Hepatocyte (in vitro differentiated cells): ENCODE measurements at regions not wholly inside any gene's neighbourhood (a gene's known extent, or its start where the extent isn't known, plus 50 kb on each side); places are given as distances from the start of the nearest gene placed in this dataset.

Experiments
- DNase-seq: peaks from one replicate; pipeline ENCODE4 v3.0.0-alpha.2; 2016; ENCODE audit warnings: low spot score
- H2AFZ ChIP-seq: fragments of 200-600 bp; sonication (generic); 2 replicates; pipeline ENCODE4 v1.6.0; 2016; ENCODE audit warnings: antibody characterized with exemption, mild to moderate bottlenecking
- H3K27ac ChIP-seq: fragments of 200-600 bp; sonication (generic); 2 replicates; pipeline ENCODE4 v1.5.1; 2016; ENCODE audit warnings: mild to moderate bottlenecking
- H3K27me3 ChIP-seq: fragments of 200-600 bp; sonication (generic); 2 replicates; pipeline ENCODE4 v1.6.1; 2016
- H3K36me3 ChIP-seq: fragments of 200-600 bp; sonication (generic); replicated peaks from 2 replicates; pipeline ENCODE4 v1.5.1; 2016; ENCODE audit warnings: low read depth; ENCODE audit not compliant: insufficient read depth
- H3K4me1 ChIP-seq: fragments of 200-600 bp; sonication (generic); 2 replicates; pipeline ENCODE4 v1.5.1; 2016; ENCODE audit warnings: mild to moderate bottlenecking, moderate library complexity; ENCODE audit not compliant: insufficient read depth
- H3K4me2 ChIP-seq: fragments of 200-600 bp; sonication (generic); 2 replicates; pipeline ENCODE4 v1.6.0; 2016
- H3K4me3 ChIP-seq: fragments of 200-600 bp; sonication (generic); 2 replicates; pipeline ENCODE4 v1.5.1; 2016; ENCODE audit warnings: mild to moderate bottlenecking
- H3K79me2 ChIP-seq: fragments of 200-600 bp; sonication (generic); 2 replicates; pipeline ENCODE4 v1.6.0; 2017; ENCODE audit warnings: mild to moderate bottlenecking
- H3K9me2 ChIP-seq: fragments of 200-600 bp; sonication (generic); replicated peaks from 2 replicates; pipeline ENCODE4 v1.6.0; 2017; ENCODE audit warnings: mild to moderate bottlenecking; ENCODE audit not compliant: insufficient read depth
- H3K9me3 ChIP-seq: fragments of 200-600 bp; sonication (generic); 2 replicates; pipeline ENCODE4 v1.5.1; 2016; ENCODE audit warnings: low read depth, mild to moderate bottlenecking
- H4K20me1 ChIP-seq: fragments of 200-600 bp; sonication (generic); 2 replicates; pipeline ENCODE4 v1.6.0; 2016; ENCODE audit warnings: mild to moderate bottlenecking; ENCODE audit not compliant: insufficient read depth, poor library complexity, severe bottlenecking
- EZH2 ChIP-seq: fragments of 200-600 bp; sonication (generic); IDR thresholded peaks from 2 replicates; pipeline ENCODE4 v1.6.1; 2016; ENCODE audit warnings: antibody characterized with exemption, mild to moderate bottlenecking, borderline replicate concordance
- EZH2phosphoT487 ChIP-seq: fragments of 200-600 bp; sonication (generic); IDR thresholded peaks from one replicate; pipeline ENCODE4 v1.6.1; 2018; ENCODE audit warnings: antibody characterized with exemption, mild to moderate bottlenecking, low read depth, moderate library complexity; ENCODE audit not compliant: unreplicated experiment, severe bottlenecking
- WGBS: methylation state at CpG from one replicate; pipeline ENCODE4 v1.1.6; 2016; ENCODE audit warnings: low lambda C conversion rate; ENCODE audit errors: missing lambda C conversion rate; 5-methylcytosine and 5-hydroxymethylcytosine counted together
- TF ChIP-seq, protein P1 (sequence below): fragments of 200-600 bp; sonication (generic); IDR thresholded peaks from 2 replicates; pipeline ENCODE4 v1.5.1; 2016; ENCODE audit warnings: antibody characterized with exemption, mild to moderate bottlenecking; ENCODE audit not compliant: poor library complexity

DNA sequence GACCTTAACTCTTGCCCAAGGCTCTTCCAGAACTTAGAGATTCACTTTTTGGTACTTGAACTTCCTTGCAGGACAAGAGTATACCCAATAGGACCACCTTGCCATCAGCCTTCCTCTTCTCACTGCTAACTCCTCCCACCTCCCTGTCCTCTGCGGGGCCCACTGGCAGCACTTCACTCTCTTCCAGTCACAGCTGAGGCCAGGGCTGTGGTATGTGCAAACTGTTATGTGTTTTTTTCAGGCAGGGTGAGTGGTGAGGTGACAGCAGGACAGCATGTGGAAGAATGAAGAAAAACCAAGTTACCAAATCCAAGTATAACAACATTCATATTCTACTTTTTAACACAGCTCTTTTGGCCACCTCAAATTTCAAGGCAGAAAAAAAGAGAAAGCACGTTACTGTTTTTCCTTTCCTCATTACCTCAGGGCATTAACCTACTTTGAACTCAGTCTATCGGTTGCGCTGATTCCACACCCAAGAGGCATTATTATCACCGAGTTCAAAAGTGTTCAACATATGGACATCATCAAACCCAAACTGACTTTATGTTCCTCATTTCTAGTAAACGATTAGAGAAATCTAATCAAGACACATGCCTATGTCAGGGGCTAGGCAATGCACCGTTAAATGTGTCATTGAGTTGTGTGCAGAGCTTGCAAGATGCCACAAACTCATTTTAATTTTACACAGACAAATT, 605.2 kb upstream of the SYT4 start:
- no peaks in the 10 kb centered on the region for H3K9me2 ChIP-seq
- no peaks in the 10 kb centered on the region for H3K27me3 ChIP-seq
- 57% methylated on average over 7 of the region's 7 CpGs for WGBS
- H4K20me1 ChIP-seq: no peaks in the 10 kb centered on the region
- no peak overlapping the region for H2AFZ ChIP-seq
- H3K79me2 ChIP-seq: no peaks in the 10 kb centered on the region
- no peaks in the 10 kb centered on the region for H3K9me3 ChIP-seq
- H3K27ac ChIP-seq: no peak overlapping the region
- H3K4me2 ChIP-seq: no peak overlapping the region
- H3K4me1 ChIP-seq: peaks cover 3% of the 10 kb centered on the region
- no peak for DNase-seq
- H3K4me3 ChIP-seq: no peak overlapping the region
- TF ChIP-seq, protein P1, sequence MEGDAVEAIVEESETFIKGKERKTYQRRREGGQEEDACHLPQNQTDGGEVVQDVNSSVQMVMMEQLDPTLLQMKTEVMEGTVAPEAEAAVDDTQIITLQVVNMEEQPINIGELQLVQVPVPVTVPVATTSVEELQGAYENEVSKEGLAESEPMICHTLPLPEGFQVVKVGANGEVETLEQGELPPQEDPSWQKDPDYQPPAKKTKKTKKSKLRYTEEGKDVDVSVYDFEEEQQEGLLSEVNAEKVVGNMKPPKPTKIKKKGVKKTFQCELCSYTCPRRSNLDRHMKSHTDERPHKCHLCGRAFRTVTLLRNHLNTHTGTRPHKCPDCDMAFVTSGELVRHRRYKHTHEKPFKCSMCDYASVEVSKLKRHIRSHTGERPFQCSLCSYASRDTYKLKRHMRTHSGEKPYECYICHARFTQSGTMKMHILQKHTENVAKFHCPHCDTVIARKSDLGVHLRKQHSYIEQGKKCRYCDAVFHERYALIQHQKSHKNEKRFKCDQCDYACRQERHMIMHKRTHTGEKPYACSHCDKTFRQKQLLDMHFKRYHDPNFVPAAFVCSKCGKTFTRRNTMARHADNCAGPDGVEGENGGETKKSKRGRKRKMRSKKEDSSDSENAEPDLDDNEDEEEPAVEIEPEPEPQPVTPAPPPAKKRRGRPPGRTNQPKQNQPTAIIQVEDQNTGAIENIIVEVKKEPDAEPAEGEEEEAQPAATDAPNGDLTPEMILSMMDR: no peak
- TF ChIP-seq EZH2phosphoT487 (no peak), EZH2 (no peak)
- H3K36me3 ChIP-seq: no peaks in the 10 kb centered on the region

DNA sequence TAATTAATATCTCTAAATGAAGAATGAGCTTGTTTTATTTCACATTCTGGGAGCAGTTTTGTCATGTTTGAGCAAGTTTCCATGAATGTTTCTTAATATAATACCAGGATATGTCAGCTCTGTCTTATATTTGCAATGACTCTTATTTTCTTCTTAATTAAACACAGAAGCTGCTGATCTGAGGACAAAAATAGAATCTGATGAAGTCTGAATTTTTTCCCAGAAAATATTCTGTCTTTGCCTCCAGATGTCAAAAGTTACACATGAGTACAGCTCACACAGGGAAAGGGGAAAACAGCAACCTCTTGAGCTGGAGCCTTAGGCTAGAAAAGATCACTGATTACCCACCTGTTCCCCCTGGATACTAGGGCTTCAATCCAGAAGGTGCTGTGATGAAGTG, 606.6 kb upstream of the SYT4 start:
- H3K9me2 ChIP-seq: no peaks in the 10 kb centered on the region
- no peak overlapping the region for H2AFZ ChIP-seq

DNA sequence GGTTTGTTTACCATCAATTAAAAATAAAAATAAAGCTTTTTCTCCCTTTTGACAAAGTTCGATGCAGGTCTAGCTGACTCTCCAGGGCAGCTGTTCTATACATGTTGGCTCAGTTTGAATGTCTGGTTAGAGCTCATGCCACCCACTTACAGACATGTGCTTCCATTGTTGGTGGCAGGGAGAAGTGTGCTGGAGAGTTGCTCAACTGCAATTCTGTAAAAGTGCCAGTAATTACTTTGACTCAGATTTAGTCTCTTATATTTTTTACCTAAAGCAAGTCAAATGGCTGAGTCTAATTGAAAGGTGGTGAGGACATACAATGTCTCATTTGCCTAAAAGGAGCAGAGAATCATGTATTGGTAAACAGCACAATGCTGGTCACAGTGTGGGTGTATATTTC, 609.1 kb upstream of the SYT4 start:
- H3K9me3 ChIP-seq: no peaks in the 10 kb centered on the region
- no peaks in the 10 kb centered on the region for H4K20me1 ChIP-seq
- no peaks in the 10 kb centered on the region for H3K27me3 ChIP-seq
- no peak for TF ChIP-seq EZH2phosphoT487
- TF ChIP-seq EZH2: no peak
- TF ChIP-seq, protein P1: no peak
- H3K4me3 ChIP-seq: no peak overlapping the region
- WGBS: 100% methylated on average over 1 of the region's 1 CpG
- no peak overlapping the region for H3K27ac ChIP-seq
- no peaks in the 10 kb centered on the region for H3K4me1 ChIP-seq
- H2AFZ ChIP-seq: no peak overlapping the region
- no peak for DNase-seq
- no peak overlapping the region for H3K4me2 ChIP-seq
- H3K9me2 ChIP-seq: no peaks in the 10 kb centered on the region
- H3K36me3 ChIP-seq: no peaks in the 10 kb centered on the region
- H3K79me2 ChIP-seq: no peaks in the 10 kb centered on the region

More for the DNA sequence above, 606.6 kb upstream of the SYT4 start:
- no peak for TF ChIP-seq EZH2phosphoT487
- no peak for TF ChIP-seq EZH2
- no peaks in the 10 kb centered on the region for H3K27me3 ChIP-seq
- no peaks in the 10 kb centered on the region for H3K4me1 ChIP-seq
- H3K4me3 ChIP-seq: no peak overlapping the region
- no peaks in the 10 kb centered on the region for H3K9me3 ChIP-seq
- no peak overlapping the region for H3K4me2 ChIP-seq
- no peak overlapping the region for H3K27ac ChIP-seq
- DNase-seq: no peak
- no peaks in the 10 kb centered on the region for H3K36me3 ChIP-seq
- no peaks in the 10 kb centered on the region for H3K79me2 ChIP-seq
- no peaks in the 10 kb centered on the region for H4K20me1 ChIP-seq

DNA sequence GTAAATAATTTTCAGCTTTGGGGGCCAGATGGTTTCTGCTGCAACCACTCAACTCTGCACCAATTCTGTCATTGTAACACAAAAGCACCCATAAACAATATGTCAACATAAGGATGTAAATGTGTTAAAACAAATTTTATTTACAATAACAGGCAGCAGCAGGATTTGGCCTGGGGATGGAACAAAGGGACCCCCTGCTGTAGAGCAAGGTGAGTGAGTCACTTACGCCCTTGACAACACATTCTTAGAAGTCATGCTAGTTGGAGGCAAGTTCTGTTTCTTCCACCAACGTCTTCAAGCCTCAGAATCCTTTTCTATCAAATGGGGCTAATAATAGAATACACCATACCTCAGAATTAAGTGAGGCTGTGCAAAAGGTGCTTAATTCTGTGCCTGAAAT, 610.2 kb upstream of the SYT4 start:
- Histone ChIP-seq H3K4me3 (no peak overlapping the region), H3K9me2 (no peaks in the 10 kb centered on the region), H3K27me3 (no peaks in the 10 kb centered on the region), H3K4me1 (no peaks in the 10 kb centered on the region), H3K36me3 (no peaks in the 10 kb centered on the region), H3K27ac (no peak overlapping the region), H3K79me2 (no peaks in the 10 kb centered on the region), H2AFZ (no peak overlapping the region), H3K4me2 (no peak overlapping the region), H3K9me3 (no peaks in the 10 kb centered on the region), H4K20me1 (no peaks in the 10 kb centered on the region)
- TF ChIP-seq, protein P1: no peak
- TF ChIP-seq EZH2 (no peak), EZH2phosphoT487 (no peak)
- DNase-seq: no peak
- WGBS: 60% methylated on average over 2 of the region's 2 CpGs
